NCI-H2196 (cell line): ENCODE measurements at regions not wholly inside any gene's neighbourhood (a gene's known extent, or its start where the extent isn't known, plus 50 kb on each side); places are given as distances from the start of the nearest gene placed in this dataset.
A peak's percentile ranks its signal among the peaks of the same experiment; 100 is the strongest.

Experiments used
- DNase-seq: peaks from one replicate; lab custom pipeline; 2025; ENCODE audit not compliant: unreplicated experiment; lab: John Stamatoyannopoulos, UW

- no peak for DNase-seq
These were observed 165.4 kb upstream of the SLC1A4 start for GRCh38 chr2:64823794-64824193.

- no peak for DNase-seq
These were observed 163.2 kb upstream of the SLC1A4 start for GRCh38 chr2:64825831-64826491.

GRCh38 chr2:64826703-64827102, 162.5 kb upstream of the SLC1A4 start:
- no peak for DNase-seq

GRCh38 chr2:64828261-64828660, 160.9 kb upstream of the SLC1A4 start:
- no peak for DNase-seq

GRCh38 chr2:64829525-64829924, 159.7 kb upstream of the SLC1A4 start:
- no peak for DNase-seq

GRCh38 chr2:64831134-64831976, 157.8 kb upstream of the SLC1A4 start:
- peak; percentile 18 for DNase-seq

GRCh38 chr2:64831977-64832328, 157.2 kb upstream of the SLC1A4 start:
- DNase-seq, result no peak

GRCh38 chr2:64832936-64833335, 156.3 kb upstream of the SLC1A4 start:
- DNase-seq, result no peak

- DNase-seq, result no peak
These were observed 152.6 kb upstream of the SLC1A4 start for GRCh38 chr2:64836566-64836965.

- DNase-seq, result no peak
These were observed 152.0 kb upstream of the SLC1A4 start for GRCh38 chr2:64837116-64837731.

GRCh38 chr2:64837925-64838641, 151.1 kb upstream of the SLC1A4 start:
- DNase-seq, result no peak

- no peak for DNase-seq
These were observed 150.4 kb upstream of the SLC1A4 start for GRCh38 chr2:64838817-64839216.

- no peak for DNase-seq
These were observed 149.4 kb upstream of the SLC1A4 start for GRCh38 chr2:64839844-64840243.

GRCh38 chr2:64840426-64840881, 148.7 kb upstream of the SLC1A4 start:
- no peak for DNase-seq

GRCh38 chr2:64841461-64841860, 147.7 kb upstream of the SLC1A4 start:
- no peak for DNase-seq

GRCh38 chr2:64842030-64842429, 147.2 kb upstream of the SLC1A4 start:
- DNase-seq, result no peak

GRCh38 chr2:64844087-64844486, 145.1 kb upstream of the SLC1A4 start:
- DNase-seq, result no peak

- DNase-seq, result no peak
These were observed 143.8 kb upstream of the SLC1A4 start for GRCh38 chr2:64845273-64845905.

- no peak for DNase-seq
These were observed 143.0 kb upstream of the SLC1A4 start for GRCh38 chr2:64846177-64846576.

- DNase-seq, result no peak
These were observed 141.3 kb upstream of the SLC1A4 start for GRCh38 chr2:64847930-64848329.

- no peak for DNase-seq
These were observed 140.8 kb upstream of the SLC1A4 start for GRCh38 chr2:64848363-64848762.
